ENCODE measurements at regions not wholly inside any gene's neighbourhood (a gene's known extent, or its start where the extent isn't known, plus 50 kb on each side); places are given as distances from the start of the nearest gene placed in this dataset.
"Not testable (repeated sequence)": the region's sequence is repeated elsewhere in the genome, so short reads cannot be mapped to it uniquely, and the experiment has no call there.

GRCh38 chr21:36207577-36208320, 51.1 kb downstream of the DOP1B start:
- no peak for DNase-seq (ENCODE audit: low spot score)

GRCh38 chr21:36208326-36209013, 51.8 kb downstream of the DOP1B start:
- DNase-seq (ENCODE audit: low spot score) = no peak

DNA sequence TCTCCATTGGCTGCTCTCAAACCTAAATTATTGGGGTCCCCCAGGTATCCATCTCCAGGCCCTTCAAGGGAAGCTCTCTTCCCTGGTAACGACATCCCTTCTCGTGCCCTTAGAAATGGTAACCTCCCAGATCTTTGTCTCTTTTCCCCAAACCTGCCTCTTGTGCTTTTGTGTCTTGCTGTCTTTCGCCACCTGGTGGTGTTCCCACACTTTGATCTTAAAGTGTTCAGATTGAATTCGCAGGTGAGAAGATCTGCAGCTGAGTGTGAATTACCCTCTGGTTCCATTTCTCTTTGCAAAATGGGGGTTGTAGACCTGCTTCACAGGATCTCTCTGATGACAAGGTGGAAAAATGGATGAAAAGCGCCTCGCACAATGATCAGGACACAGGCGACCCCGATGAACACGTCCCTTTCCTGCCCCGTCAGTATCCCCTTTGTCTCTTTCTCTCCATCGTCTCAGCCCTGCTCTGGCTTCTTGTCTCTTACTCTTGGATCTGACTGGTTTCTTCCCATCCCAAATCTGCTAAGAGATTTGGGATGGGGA, 53.1 kb downstream of the DOP1B start:
- peak; percentile 61 for DNase-seq (ENCODE audit: low spot score)

DNA sequence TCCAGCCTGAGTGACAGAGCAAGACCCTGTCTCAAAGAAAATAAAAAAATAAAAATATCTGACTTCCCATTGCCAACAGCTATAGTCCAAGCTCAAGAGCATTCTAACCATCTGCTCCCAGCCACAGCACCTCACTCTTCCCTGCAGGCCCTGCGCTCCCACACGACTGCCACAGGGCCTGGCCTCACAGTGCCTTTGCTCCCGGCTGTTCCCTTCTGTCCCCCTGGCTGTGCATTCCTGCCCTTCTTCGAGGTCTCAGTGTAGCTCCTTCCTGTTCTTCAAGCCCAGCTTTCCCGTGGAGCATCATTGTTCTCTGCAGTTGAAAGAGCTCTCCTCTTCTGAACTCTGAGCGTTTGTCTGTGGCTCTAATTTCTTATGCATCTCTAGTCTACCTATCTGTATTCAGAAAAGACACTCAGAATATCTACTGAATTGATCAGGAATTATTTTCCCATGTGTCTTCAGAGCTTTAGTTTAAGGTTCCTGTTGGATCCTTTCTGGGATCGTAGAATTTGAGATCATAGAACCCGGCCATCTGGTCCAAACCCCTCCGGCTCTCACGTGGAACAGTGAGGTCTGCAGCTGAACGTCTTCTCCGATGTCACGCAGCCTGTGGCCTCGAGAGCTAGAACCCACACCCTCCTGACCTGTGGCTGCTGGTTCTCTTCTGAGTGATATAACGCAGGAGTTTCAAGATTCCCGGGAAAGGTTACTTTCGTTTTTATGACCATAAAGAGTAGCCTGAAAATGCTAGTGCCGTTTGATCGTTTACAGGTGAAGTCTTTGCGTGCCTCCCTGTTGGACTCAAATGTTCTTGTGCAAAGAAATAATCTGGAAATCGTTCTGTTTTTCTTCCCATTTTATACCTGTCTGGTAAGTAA, 54.4 kb downstream of the DOP1B start:
- no peak for DNase-seq (ENCODE audit: low spot score)

DNA sequence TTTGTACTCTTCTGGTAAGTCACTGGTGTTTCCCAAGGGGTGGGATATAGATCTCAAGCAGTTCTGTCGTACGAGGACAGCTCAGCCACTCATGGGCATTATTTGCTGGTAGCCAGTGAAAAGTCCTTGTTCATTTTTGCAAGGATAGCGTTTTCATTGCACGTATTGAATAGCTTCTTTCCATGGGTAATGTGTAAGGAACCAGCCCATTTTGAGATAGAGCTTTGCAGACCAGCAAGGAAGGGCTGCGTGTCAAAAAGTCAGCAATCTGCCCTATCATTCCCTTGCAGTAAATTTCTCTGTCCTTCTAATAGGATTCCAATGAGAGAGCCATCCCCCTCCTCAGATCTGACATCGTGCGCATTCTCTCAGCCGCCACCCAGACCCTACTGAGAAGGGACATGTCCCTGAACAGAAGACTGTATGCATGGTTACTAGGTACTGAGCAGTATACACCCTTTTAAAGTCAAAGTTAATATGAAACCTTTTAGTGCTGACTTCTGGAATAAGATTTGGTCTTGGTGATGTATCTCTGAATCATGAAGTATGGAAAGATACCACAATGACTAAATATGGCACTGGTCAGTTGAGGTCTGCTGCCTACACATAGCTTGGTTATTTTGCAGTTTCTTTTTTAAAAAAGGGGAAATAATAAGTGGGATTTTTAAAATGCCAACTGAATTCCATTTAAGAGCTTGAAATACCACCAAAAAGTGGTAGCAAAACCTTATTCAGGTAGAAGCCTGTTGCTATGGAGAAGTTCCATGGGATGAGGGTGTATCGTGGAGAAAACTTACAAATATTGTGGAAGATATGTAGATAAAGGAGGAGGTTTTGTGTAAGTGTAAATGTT, 55.3 kb downstream of the DOP1B start:
- no peak for DNase-seq (ENCODE audit: low spot score)

DNA sequence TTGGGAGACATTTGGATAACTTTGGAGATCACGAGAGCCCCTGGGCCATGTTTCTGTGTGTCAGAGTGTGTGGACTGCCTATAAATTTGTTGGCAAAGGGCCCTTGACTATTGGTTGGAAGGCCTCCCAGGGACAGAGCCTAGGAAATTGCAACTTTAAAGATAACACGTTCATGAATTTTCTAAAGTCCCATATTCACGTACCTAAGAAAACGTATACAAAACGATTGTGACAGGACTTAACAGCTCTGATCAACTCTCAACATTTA, 55.8 kb downstream of the DOP1B start:
- no peak for DNase-seq (ENCODE audit: low spot score)

DNA sequence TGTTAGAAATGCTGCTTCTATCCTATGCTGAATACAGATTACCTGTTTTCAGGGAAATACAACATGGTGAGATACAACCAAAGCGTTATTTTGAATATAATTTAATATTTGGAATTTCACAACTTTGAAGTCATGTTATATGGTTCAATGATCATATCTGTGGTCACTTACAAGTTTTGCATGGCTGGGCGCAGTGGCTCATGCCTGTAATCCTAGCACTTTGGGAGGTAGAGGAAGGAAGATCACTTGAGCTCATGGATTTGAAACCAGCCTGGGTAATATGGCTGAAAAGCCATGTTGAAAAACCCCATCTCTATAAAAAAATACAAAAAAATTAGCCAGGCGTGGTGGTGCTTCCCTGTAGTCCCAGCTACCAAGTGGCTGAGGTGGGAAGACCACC, 57.9 kb downstream of the DOP1B start:
- DNase-seq (ENCODE audit: low spot score) = no peak

- no peak for DNase-seq (ENCODE audit: low spot score)
Observed at GRCh38 chr21:36217743-36218142, 61.1 kb downstream of the DOP1B start.

DNA sequence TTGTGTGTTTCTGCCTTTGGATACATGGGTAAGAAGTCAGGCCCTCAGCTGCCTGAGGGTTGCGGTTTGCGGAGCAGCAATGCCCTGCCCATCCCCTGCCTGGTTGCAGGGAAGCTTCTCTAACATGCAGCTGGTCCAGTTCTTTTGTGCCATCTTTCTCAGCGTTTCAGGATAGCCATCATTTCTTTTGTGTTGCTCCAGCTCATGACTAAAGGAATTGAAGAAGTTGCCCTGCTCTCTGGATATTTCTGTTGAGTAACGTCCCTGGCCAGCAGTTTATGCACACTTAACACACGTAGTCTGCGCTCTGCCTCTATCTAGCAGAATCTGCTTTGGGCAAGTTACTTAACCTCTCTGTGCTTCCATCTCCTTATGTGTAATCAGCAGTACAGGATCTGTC, 62.1 kb downstream of the DOP1B start:
- DNase-seq (ENCODE audit: low spot score) = no peak

DNA sequence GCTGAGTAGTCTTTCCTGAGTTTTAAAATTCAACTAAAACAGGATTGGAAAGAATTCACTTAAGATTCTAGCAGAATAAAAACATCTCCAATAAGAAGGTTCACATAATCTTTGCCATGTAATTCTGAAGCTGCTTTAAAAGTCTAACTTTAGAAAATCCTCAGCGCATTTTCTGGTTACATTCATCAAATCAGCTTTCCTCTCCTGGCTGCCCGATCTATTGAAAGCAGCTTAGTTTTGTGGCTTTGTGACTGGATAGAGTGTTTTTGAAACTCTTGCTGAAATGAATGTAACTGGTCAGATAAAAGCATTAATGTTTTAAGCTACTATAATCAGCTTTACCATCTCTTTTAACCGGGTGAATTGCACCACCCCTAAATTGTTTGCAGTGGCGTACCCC, 66.8 kb downstream of the DOP1B start:
- no peak for DNase-seq (ENCODE audit: low spot score)

DNA sequence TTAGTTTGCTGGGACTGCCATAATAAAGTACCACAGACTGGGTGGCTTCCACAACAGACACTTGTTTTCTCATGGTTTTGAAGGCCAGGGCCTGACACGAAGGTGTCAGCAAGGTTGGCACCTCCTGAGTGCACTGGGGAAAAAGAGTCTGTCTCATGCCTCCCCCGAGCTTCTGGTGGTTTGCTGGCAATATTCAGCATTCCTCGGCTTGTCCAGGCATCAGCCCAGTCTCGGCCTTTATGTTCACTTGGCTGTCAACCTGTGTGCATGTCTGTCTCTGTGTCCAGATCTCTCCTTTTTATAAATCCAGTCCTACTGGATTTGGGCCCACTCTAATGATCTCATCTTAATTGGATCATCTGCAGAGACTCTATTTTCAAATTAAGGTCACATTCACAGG, 72.6 kb downstream of the DOP1B start:
- no peak for DNase-seq (ENCODE audit: low spot score)

GRCh38 chr21:36231444-36231843, 74.8 kb downstream of the DOP1B start:
- not testable (repeated sequence) for DNase-seq (ENCODE audit: low spot score)

GRCh38 chr21:36232641-36233040, 76.0 kb downstream of the DOP1B start:
- DNase-seq (ENCODE audit: low spot score) = no peak

DNA sequence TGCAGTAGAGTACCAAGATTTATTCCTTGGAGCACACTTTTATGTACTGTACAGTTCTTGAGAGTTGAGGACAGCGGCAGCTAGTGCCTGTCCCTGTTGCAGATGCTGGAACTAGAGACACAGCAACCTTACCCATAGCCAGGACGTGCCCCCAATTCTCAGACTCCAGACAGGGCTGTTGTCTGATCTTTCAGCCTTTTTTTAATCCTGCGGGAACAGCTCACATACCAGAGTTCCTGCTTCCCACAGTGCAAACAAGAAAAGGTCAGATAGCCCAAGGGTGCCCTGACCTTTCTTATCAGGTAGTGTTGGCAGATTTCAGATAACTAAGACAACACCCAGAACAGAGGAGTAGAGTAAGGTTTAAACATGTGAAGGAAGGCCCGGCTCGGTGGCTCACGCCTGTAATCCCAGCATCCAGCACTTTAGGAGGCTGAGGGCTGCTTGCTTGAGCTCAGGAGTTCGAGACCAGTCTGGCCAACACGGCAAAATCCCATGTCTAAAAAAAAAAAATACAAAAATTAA, 78.5 kb downstream of the DOP1B start:
- peak; percentile 45 for DNase-seq (ENCODE audit: low spot score)

GRCh38 chr21:36236052-36236730, 79.6 kb downstream of the DOP1B start:
- DNase-seq (ENCODE audit: low spot score) = no peak

- DNase-seq (ENCODE audit: low spot score) = no peak
Observed at GRCh38 chr21:36237441-36237840, 80.8 kb downstream of the DOP1B start.

DNA sequence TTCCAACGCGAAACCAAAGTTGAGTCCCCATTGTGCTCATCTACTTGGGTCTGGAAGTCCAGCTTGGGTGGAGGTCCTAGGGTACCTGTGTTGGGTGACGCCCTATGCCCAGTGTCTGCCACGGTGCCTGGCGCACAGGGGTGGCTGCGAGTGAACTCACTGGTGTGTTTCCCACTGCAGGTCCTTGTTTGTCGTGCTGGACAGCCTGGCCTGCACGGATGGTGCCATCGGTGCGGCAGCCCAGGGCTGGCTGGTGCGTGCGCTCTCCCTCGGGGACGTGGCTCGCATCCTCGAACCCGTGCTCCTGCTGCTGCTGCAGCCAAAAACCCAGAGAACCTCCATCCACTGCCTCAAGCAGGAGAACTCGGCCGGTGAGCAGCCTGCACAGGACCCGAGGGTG, 80.4 kb upstream of the MORC3 start:
- no peak for DNase-seq (ENCODE audit: low spot score)

DNA sequence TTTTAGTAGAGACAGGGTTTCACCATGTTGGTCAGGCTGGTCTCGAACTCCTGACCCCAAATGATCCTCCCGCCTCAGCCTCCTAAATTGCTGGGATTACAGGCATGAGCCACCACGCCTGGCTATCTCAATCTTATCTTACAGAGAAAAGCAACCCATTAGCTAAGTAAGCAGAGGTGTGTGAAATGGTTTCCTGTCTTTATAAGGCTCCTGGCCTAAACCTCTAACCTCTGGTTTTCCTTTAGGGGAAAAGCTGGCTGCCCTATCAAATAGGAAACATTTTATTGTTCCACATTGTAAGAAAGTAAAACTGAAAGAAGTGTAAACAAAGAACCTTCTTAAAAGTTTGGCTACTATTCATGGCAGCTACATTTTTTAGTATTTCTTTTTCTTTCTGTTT, 78.3 kb upstream of the MORC3 start:
- no peak for DNase-seq (ENCODE audit: low spot score)

DNA sequence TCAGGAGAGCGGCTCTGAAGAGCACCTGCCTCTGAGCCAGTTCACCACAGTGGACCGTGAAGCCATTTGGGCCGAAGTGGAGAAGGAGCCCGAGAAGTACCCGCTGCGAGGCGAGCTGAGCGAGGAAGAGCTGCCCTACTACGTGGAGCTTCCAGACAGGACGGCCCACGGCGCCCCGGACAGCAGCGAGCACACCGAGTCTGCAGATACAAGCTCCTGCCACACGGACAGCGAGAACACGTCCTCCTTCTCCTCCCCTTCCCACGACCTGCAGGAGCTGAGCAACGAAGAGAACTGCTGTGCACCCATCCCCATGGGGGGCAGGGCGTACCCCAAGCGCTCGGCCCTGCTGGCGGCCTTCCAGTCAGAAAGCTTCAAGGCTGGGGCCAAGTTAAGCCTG, 74.9 kb upstream of the MORC3 start:
- no peak for DNase-seq (ENCODE audit: low spot score)

GRCh38 chr21:36245649-36246048, 74.3 kb upstream of the MORC3 start:
- no peak for DNase-seq (ENCODE audit: low spot score)

All from mucosa of gallbladder (tissue), 1 donor.